Large intestine (tissue), 3 donors: ENCODE measurements at regions not wholly inside any gene's neighbourhood (a gene's known extent, or its start where the extent isn't known, plus 50 kb on each side); places are given as distances from the start of the nearest gene placed in this dataset.
"Not testable (repeated sequence)": the region's sequence is repeated elsewhere in the genome, so short reads cannot be mapped to it uniquely, and the experiment has no call there.

Experiments used
- DNase-seq, 2 donors: peaks; one replicate each; pipeline versions ENCODE4 v3.0.0 to v3.0.0-alpha.2; 2013
- H3K27ac ChIP-seq: one replicate; pipeline ENCODE4 v1.5.1; 2013; ENCODE audit warnings: low read length
- H3K27me3 ChIP-seq: 2 replicates; pipeline ENCODE4 v1.6.1; 2013; ENCODE audit warnings: low read length; ENCODE audit not compliant: control insufficient read depth, insufficient read depth
- H3K36me3 ChIP-seq: 2 replicates; pipeline ENCODE4 v1.6.1; 2013; ENCODE audit warnings: low read length; ENCODE audit not compliant: control insufficient read depth, insufficient read depth
- H3K4me1 ChIP-seq: one replicate; pipeline ENCODE4 v1.6.1; 2013; ENCODE audit warnings: low read length; ENCODE audit not compliant: control insufficient read depth, insufficient read depth
- H3K4me3 ChIP-seq: one replicate; pipeline ENCODE4 v1.5.1; 2013; ENCODE audit warnings: low read length
- H3K9me3 ChIP-seq: one replicate; pipeline ENCODE4 v1.6.1; 2013; ENCODE audit warnings: mild to moderate bottlenecking, low read depth, low read length, moderate library complexity; ENCODE audit not compliant: control insufficient read depth
- WGBS: methylation state at CpG from one replicate; pipeline ENCODE4 v1.1.5; 2013; ENCODE audit warnings: low lambda C conversion rate; ENCODE audit not compliant: insufficient coverage; 5-methylcytosine and 5-hydroxymethylcytosine counted together

DNA sequence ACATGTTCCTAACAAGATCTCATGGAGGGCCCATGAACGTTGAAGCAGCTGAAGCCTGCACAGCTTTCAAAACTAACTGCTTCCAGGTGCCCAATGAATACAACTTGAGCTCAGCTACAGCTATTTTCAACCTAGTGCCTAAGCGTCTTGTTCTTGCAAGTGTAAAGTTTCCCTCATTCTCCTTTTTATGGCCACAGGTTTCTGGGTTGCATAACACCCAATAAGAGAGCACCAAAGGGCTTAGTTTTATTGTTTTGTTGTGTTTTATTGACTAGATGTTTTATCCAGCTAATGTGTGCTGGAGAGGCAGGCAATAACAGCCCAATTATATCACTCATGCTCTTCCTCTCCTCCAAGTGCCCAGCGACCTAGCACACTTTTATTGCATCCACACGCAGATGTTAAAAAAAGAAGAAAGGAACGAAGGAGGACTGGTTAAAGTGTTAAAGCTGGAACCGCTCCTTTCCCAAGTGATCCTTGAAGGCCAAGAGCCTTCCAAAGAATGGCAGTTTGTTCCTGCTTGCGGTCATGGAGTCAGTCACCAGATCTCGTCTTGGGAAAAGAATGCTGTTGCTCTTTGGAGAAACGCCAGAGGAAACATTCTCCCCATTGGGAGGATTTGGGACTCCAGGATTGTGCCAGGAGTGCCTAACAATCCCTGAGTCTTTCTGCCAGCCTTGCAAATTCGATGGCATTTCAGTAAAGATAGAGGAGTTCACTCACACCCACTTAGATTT is 156.9 kb downstream of the MEX3B start:
- Histone ChIP-seq H3K4me1 (no peaks in the 10 kb centered on the region), H3K27ac (no peak overlapping the region), H3K36me3 (no peaks in the 10 kb centered on the region), H3K27me3 (no peaks in the 10 kb centered on the region), H3K9me3 (no peaks in the 10 kb centered on the region), H3K4me3 (no peak overlapping the region)
- no peak for DNase-seq
- 58% methylated on average over 2 of the region's 10 CpGs for WGBS

DNA sequence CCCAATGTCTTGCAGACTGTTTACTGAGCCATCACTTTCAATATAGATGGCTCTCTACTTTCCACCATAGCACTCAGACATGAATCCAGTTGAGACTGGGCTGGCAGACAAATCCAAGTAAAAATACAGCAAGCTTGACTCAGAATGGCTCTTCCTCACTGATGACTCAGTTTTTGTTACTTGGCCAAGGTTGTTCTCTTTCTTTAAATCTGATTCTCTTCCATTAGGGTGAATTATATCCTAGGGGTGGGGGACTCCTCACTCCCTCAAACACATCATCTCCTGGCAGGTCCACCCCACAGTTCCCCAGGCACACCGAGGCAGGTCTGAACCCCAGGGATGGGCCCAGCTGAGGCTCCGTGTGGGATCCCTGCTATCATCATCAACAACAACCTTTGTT is 157.9 kb downstream of the MEX3B start:
- H3K27me3 ChIP-seq = no peaks in the 10 kb centered on the region
- WGBS = no CpG with 5 or more reads among the region's 2 CpGs

DNA sequence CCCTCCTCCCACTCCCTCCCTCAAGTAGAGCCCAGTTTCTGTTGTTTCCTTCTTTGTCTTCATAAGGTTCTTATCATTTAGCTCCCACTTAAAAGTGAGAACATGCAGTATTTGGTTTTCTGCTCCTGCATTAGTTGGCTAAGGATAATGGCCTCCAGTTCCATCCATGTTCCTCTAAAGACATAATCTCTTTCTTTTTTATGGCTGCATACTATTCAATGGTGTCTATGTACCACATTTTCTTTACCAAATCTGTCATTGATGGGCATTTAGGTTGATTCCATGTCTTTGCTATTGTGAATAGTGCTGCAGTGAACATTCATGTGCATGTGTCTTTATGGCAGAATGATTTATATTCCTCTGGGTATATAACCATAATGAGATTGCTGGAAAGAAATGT is 158.6 kb downstream of the MEX3B start:
- H3K36me3 ChIP-seq, H3K27ac ChIP-seq, H3K4me1 ChIP-seq, H3K4me3 ChIP-seq, H3K9me3 ChIP-seq, H3K27me3 ChIP-seq, DNase-seq: not testable (repeated sequence)

More for the DNA sequence above, 157.9 kb downstream of the MEX3B start:
- no peaks in the 10 kb centered on the region for H3K4me1 ChIP-seq
- no peak overlapping the region for H3K4me3 ChIP-seq
- H3K27ac ChIP-seq = no peak overlapping the region
- H3K9me3 ChIP-seq = no peaks in the 10 kb centered on the region
- DNase-seq = no peak
- H3K36me3 ChIP-seq = no peaks in the 10 kb centered on the region

DNA sequence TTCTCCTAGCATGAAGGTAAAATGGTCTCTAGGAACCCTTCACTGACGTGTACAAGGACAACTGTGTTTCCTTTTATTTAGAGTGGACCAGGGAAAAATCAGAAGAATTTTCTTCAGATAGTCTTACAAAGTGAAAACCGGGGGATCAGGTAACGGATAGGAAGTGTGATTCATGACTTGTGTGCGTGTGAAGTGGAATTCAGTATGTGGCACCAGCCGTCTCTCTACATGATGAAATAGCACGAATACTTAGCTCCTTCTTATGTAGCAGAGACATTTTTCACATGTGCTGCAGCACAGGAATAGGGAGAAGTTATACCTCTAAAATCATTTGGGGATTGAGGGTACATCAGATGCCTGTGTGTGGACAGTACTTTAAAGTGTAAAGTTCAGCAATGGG is 159.2 kb downstream of the MEX3B start:
- WGBS = 91% methylated on average over 4 of the region's 6 CpGs
- Histone ChIP-seq H3K36me3 (no peaks in the 10 kb centered on the region), H3K27me3 (no peaks in the 10 kb centered on the region), H3K9me3 (no peaks in the 10 kb centered on the region), H3K4me3 (no peak overlapping the region), H3K4me1 (no peaks in the 10 kb centered on the region), H3K27ac (no peak overlapping the region)
- no peak for DNase-seq

DNA sequence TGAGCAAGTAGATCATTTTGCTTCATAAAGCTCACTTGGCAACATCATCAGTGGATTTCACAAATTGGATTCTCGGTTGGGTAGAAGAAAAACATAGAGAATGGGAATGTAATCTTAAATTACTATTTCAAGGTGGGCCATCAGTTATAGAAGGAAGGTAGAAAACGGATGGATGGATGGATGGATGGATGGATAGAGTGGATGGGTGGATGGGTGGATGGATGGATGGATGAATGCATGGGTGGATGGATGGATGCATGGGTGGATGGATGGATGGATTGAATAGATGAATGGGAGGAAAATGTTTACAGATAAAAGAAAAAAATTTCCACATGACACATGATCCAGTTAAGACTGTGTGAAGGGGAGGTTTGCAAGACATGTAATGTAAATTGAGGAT is 159.7 kb downstream of the MEX3B start:
- Histone ChIP-seq H3K4me1 (no peaks in the 10 kb centered on the region), H3K36me3 (no peaks in the 10 kb centered on the region), H3K4me3 (no peak overlapping the region), H3K27me3 (no peaks in the 10 kb centered on the region), H3K9me3 (no peaks in the 10 kb centered on the region), H3K27ac (no peak overlapping the region)
- WGBS = 100% methylated on average over 2 of the region's 2 CpGs
- DNase-seq = no peak

- Histone ChIP-seq H3K36me3 (no peaks in the 10 kb centered on the region), H3K27ac (no peak overlapping the region), H3K4me1 (no peaks in the 10 kb centered on the region), H3K9me3 (no peaks in the 10 kb centered on the region), H3K4me3 (no peak overlapping the region), H3K27me3 (no peaks in the 10 kb centered on the region)
- no peak for DNase-seq
- no CpG with 5 or more reads among the region's 2 CpGs for WGBS
Measured at GRCh38 chr15:81885135-81885534, 160.7 kb downstream of the MEX3B start.

DNA sequence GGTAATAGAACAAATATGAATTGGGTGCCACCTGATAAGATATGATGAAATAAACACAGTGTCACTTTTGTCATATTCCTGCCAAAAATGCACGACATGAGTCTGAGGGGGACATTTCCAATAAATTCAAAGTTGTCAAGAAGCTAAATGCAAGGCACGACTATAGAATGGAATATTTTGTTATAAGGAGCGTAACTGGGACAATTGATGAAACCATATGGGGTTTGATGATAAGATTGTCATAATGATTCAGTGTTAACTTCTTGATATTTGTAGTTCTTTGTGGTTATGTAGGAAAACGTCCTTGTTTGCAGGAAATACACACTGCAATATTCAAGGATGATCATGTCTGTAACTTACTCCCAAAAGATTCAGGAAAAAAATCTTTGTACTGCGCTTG is 163.3 kb downstream of the MEX3B start:
- no peaks in the 10 kb centered on the region for H3K4me1 ChIP-seq
- H3K4me3 ChIP-seq = no peak overlapping the region
- no peak overlapping the region for H3K27ac ChIP-seq
- DNase-seq = no peak
- WGBS = 86% methylated on average over 1 of the region's 5 CpGs
- no peaks in the 10 kb centered on the region for H3K27me3 ChIP-seq
- peaks cover 2% of the 10 kb centered on the region for H3K9me3 ChIP-seq
- no peaks in the 10 kb centered on the region for H3K36me3 ChIP-seq

GRCh38 chr15:81880833-81881232 is 165.0 kb downstream of the MEX3B start:
- Histone ChIP-seq H3K27me3 (no peaks in the 10 kb centered on the region), H3K9me3 (peaks cover 2% of the 10 kb centered on the region), H3K36me3 (no peaks in the 10 kb centered on the region), H3K27ac (no peak overlapping the region), H3K4me3 (no peak overlapping the region), H3K4me1 (no peaks in the 10 kb centered on the region)
- WGBS = 86% methylated on average over 2 of the region's 5 CpGs
- no peak for DNase-seq

GRCh38 chr15:81880314-81880713 is 165.5 kb downstream of the MEX3B start:
- no CpG with 5 or more reads among the region's 4 CpGs for WGBS
- DNase-seq = no peak
- no peak overlapping the region for H3K27ac ChIP-seq
- no peaks in the 10 kb centered on the region for H3K4me1 ChIP-seq
- H3K27me3 ChIP-seq = no peaks in the 10 kb centered on the region
- no peak overlapping the region for H3K4me3 ChIP-seq
- H3K36me3 ChIP-seq = no peaks in the 10 kb centered on the region
- H3K9me3 ChIP-seq = peaks cover 2% of the 10 kb centered on the region

- WGBS = no CpG with 5 or more reads among the region's 1 CpG
- H3K36me3 ChIP-seq, H3K27ac ChIP-seq, H3K4me3 ChIP-seq, H3K9me3 ChIP-seq, DNase-seq, H3K4me1 ChIP-seq, H3K27me3 ChIP-seq: not testable (repeated sequence)
Measured at GRCh38 chr15:81875717-81876116, 170.1 kb downstream of the MEX3B start.

GRCh38 chr15:81870746-81871106 is 175.1 kb downstream of the MEX3B start:
- not testable (repeated sequence) for H3K4me3 ChIP-seq, H3K4me1 ChIP-seq, H3K9me3 ChIP-seq, H3K27ac ChIP-seq, DNase-seq, H3K27me3 ChIP-seq, H3K36me3 ChIP-seq
- no CpG with 5 or more reads among the region's 29 CpGs for WGBS
